Left renal pelvis (tissue), 4 donors: ENCODE measurements at regions not wholly inside any gene's neighbourhood (a gene's known extent, or its start where the extent isn't known, plus 50 kb on each side); places are given as distances from the start of the nearest gene placed in this dataset.
A peak's percentile ranks its signal among the peaks of the same experiment; 100 is the strongest.

Experiments
- DNase-seq, 4 donors: peaks; one replicate each; pipeline ENCODE4 v3.0.0-alpha.2; 2013; ENCODE audit warnings: low read depth in 4 of 4, low spot score in 3 of 4

- no peak for DNase-seq
Observed at GRCh38 chr4:124015766-124016165, 619.2 kb downstream of the SPRY1 start.

- DNase-seq, result no peak
Observed at GRCh38 chr4:124017185-124017785, 620.7 kb downstream of the SPRY1 start.

GRCh38 chr4:124018383-124019317 is 622.1 kb downstream of the SPRY1 start:
- DNase-seq, result peak in 2 of 4 donors; percentile 40

- no peak for DNase-seq
Observed at GRCh38 chr4:124019749-124020549, 623.4 kb downstream of the SPRY1 start.

GRCh38 chr4:124025000-124025399 is 628.4 kb downstream of the SPRY1 start:
- no peak for DNase-seq

- DNase-seq, result no peak
Observed at GRCh38 chr4:124025428-124025827, 628.8 kb downstream of the SPRY1 start.

GRCh38 chr4:124028182-124028581 is 631.6 kb downstream of the SPRY1 start:
- DNase-seq, result peak in 3 of 4 donors; percentile 40 to 46 (median 45)

- DNase-seq, result no peak
Observed at GRCh38 chr4:124030147-124030546, 633.6 kb downstream of the SPRY1 start.

- DNase-seq, result no peak
Observed at GRCh38 chr4:124032035-124032434, 635.4 kb downstream of the SPRY1 start.

- DNase-seq, result no peak
Observed at GRCh38 chr4:124035364-124036041, 638.9 kb downstream of the SPRY1 start.

GRCh38 chr4:124037236-124037635 is 640.6 kb downstream of the SPRY1 start:
- no peak for DNase-seq

GRCh38 chr4:124044330-124044729 is 647.7 kb downstream of the SPRY1 start:
- no peak for DNase-seq

GRCh38 chr4:124044867-124045266 is 648.3 kb downstream of the SPRY1 start:
- no peak for DNase-seq

GRCh38 chr4:124046190-124046589 is 649.6 kb downstream of the SPRY1 start:
- DNase-seq, result no peak

- no peak for DNase-seq
Observed at GRCh38 chr4:124053872-124054538, 657.4 kb downstream of the SPRY1 start.

GRCh38 chr4:124055336-124055735 is 657.2 kb downstream of the ANKRD50 start:
- DNase-seq, result no peak

- no peak for DNase-seq
Observed at GRCh38 chr4:124055896-124056295, 656.6 kb downstream of the ANKRD50 start.

- no peak for DNase-seq
Observed at GRCh38 chr4:124060261-124060918, 652.1 kb downstream of the ANKRD50 start.

- no peak for DNase-seq
Observed at GRCh38 chr4:124061413-124061812, 651.1 kb downstream of the ANKRD50 start.

GRCh38 chr4:124065422-124065821 is 647.1 kb downstream of the ANKRD50 start:
- no peak for DNase-seq
